ENCODE measurements at regions not wholly inside any gene's neighbourhood (a gene's known extent, or its start where the extent isn't known, plus 50 kb on each side); places are given as distances from the start of the nearest gene placed in this dataset.

GRCh38 chr6:138601128-138601527, 101.8 kb upstream of the NHSL1 start:
- H3K4me3 ChIP-seq (ENCODE audit: low read depth, low read length), result no peak overlapping the region
- peak; percentile 62 for DNase-seq (ENCODE audit: low read depth)

GRCh38 chr6:138605958-138606357, 106.7 kb upstream of the NHSL1 start:
- no peak for DNase-seq (ENCODE audit: low read depth)
- no peak overlapping the region for H3K4me3 ChIP-seq (ENCODE audit: low read depth, low read length)

GRCh38 chr6:138607478-138608433, 108.5 kb upstream of the NHSL1 start:
- no peak overlapping the region for H3K4me3 ChIP-seq (ENCODE audit: low read depth, low read length)
- DNase-seq (ENCODE audit: low read depth), result no peak

- no peak overlapping the region for H3K4me3 ChIP-seq (ENCODE audit: low read depth, low read length)
Observed at GRCh38 chr6:138608896-138609295, 109.6 kb upstream of the NHSL1 start.

DNA sequence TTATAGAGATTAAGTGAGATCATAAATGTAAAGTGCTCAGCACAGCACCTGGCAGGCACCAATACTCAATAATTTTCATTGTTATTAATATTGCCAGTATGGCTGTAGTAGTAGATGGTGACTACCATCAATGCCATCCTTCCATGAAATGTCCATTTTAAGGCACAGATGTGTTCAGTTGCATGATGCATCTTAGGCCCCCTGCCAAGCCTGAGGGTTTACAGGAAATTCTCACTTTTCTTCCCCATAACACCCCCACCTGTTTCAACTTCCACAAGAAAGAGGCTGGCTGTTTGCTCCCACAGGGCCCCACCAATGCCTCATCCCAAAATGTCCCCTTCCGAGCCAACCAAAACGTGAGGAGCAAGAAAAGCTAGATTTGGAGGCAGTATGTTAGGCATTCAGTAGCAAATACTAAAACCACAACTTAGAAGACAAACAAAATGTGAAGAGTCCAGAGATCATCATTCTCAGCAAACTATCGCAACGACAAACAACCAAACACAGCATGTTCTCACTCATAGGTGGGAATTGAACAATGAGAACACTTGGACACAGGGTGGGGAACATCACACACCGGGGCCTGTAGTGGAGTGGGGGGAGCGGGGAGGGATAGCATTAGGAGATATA, 110.6 kb upstream of the NHSL1 start:
- DNase-seq (ENCODE audit: low read depth), result no peak

More at GRCh38 chr6:138608896-138609295, 109.6 kb upstream of the NHSL1 start:
- no peak for DNase-seq (ENCODE audit: low read depth)

GRCh38 chr6:138610816-138611215, 111.5 kb upstream of the NHSL1 start:
- H3K4me3 ChIP-seq (ENCODE audit: low read depth, low read length), result no peak overlapping the region
- no peak for DNase-seq (ENCODE audit: low read depth)

More for the DNA sequence above, 110.6 kb upstream of the NHSL1 start:
- no peak overlapping the region for H3K4me3 ChIP-seq (ENCODE audit: low read depth, low read length)

DNA sequence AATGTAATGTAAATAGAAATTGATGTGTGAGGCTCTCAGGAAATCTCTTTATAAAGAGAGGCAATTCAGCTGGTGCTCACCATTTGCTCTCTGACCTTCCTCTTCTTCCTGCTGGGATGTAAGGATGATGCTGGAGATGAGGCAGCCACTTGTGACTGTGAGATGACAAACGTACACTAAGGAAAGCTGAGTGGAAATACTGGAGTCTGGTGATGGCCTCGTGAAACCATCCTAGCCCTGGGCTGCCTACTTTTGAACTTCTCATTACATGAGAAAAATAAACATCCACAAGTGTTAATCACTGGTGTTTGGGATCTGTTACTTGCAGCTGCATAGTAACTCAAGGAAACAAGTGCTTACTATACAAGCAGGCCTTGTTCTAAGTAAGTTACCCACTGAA, 114.9 kb upstream of the NHSL1 start:
- no peak for DNase-seq (ENCODE audit: low read depth)
- H3K4me3 ChIP-seq (ENCODE audit: low read depth, low read length), result no peak overlapping the region

DNA sequence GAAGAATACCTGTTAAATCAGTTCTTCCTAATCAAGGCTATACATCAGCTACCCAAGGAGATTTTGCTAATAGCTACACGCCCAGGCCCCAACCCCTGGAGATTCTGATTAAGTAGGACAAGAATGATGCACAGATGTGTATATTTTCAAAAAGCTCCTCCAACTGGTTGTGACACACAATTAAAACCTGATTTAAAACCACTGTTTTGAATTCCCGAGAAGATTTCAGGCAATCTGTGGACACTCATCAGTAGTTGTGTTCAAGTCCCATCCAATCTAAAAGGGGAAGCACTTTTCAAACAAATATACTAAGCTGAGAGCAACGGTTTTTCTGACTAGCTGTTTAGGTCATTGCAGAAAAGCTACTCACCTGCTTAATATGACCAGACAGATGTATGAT, 118.9 kb upstream of the NHSL1 start:
- DNase-seq (ENCODE audit: low read depth), result no peak
- H3K4me3 ChIP-seq (ENCODE audit: low read depth, low read length), result no peak overlapping the region

- DNase-seq (ENCODE audit: low read depth), result no peak
- H3K4me3 ChIP-seq (ENCODE audit: low read depth, low read length), result no peak overlapping the region
Observed at GRCh38 chr6:138620630-138621029, 121.3 kb upstream of the NHSL1 start.

GRCh38 chr6:138622967-138623366, 123.7 kb upstream of the NHSL1 start:
- H3K4me3 ChIP-seq (ENCODE audit: low read depth, low read length), result no peak overlapping the region
- no peak for DNase-seq (ENCODE audit: low read depth)

GRCh38 chr6:138631566-138631965, 132.3 kb upstream of the NHSL1 start:
- no peak for DNase-seq (ENCODE audit: low read depth)
- H3K4me3 ChIP-seq (ENCODE audit: low read depth, low read length), result no peak overlapping the region

GRCh38 chr6:138637822-138638221, 135.7 kb upstream of the CCDC28A start:
- no peak for DNase-seq (ENCODE audit: low read depth)
- no peak overlapping the region for H3K4me3 ChIP-seq (ENCODE audit: low read depth, low read length)

GRCh38 chr6:138638604-138639003, 135.0 kb upstream of the CCDC28A start:
- no peak overlapping the region for H3K4me3 ChIP-seq (ENCODE audit: low read depth, low read length)

DNA sequence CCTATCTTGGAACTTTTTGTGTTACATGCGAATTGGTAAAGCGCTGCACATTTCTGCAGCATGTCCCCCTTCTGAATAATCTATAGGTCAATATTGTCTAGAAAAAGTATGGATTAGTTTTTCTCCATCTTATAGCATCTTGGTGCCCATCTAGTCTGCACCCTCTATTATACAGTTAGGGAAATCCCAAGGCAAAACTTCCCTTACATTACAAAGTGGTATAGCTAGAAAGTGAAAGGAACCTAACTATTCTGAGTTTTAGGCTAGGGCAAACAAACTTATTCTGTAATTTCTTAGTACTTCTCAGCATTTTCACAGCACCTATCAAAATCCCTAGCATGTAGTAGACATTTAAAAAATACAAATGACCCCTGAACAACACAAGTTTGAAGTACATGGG, 133.5 kb upstream of the CCDC28A start:
- no peak overlapping the region for H3K4me3 ChIP-seq (ENCODE audit: low read depth, low read length)
- DNase-seq (ENCODE audit: low read depth), result no peak

More at GRCh38 chr6:138638604-138639003, 135.0 kb upstream of the CCDC28A start:
- DNase-seq (ENCODE audit: low read depth), result no peak

GRCh38 chr6:138643210-138643609, 130.4 kb upstream of the CCDC28A start:
- DNase-seq (ENCODE audit: low read depth), result no peak
- no peak overlapping the region for H3K4me3 ChIP-seq (ENCODE audit: low read depth, low read length)

GRCh38 chr6:138645976-138646640, 127.5 kb upstream of the CCDC28A start:
- DNase-seq (ENCODE audit: low read depth), result no peak

GRCh38 chr6:138647006-138647405, 126.6 kb upstream of the CCDC28A start:
- DNase-seq (ENCODE audit: low read depth), result peak; percentile 18
- peak overlapping the region; percentile 19 for H3K4me3 ChIP-seq (ENCODE audit: low read depth, low read length)

More at GRCh38 chr6:138645976-138646640, 127.5 kb upstream of the CCDC28A start:
- no peak overlapping the region for H3K4me3 ChIP-seq (ENCODE audit: low read depth, low read length)

- no peak for DNase-seq (ENCODE audit: low read depth)
- no peak overlapping the region for H3K4me3 ChIP-seq (ENCODE audit: low read depth, low read length)
Observed at GRCh38 chr6:138648127-138648526, 125.4 kb upstream of the CCDC28A start.

- no peak for DNase-seq (ENCODE audit: low read depth)
- no peak overlapping the region for H3K4me3 ChIP-seq (ENCODE audit: low read depth, low read length)
Observed at GRCh38 chr6:138651491-138651890, 122.1 kb upstream of the CCDC28A start.

GRCh38 chr6:138652824-138653223, 120.7 kb upstream of the CCDC28A start:
- no peak for DNase-seq (ENCODE audit: low read depth)
- H3K4me3 ChIP-seq (ENCODE audit: low read depth, low read length), result no peak overlapping the region
